ENCODE measurements at regions not wholly inside any gene's neighbourhood (a gene's known extent, or its start where the extent isn't known, plus 50 kb on each side); places are given as distances from the start of the nearest gene placed in this dataset.
"Not testable (repeated sequence)": the region's sequence is repeated elsewhere in the genome, so short reads cannot be mapped to it uniquely, and the experiment has no call there.

DNA sequence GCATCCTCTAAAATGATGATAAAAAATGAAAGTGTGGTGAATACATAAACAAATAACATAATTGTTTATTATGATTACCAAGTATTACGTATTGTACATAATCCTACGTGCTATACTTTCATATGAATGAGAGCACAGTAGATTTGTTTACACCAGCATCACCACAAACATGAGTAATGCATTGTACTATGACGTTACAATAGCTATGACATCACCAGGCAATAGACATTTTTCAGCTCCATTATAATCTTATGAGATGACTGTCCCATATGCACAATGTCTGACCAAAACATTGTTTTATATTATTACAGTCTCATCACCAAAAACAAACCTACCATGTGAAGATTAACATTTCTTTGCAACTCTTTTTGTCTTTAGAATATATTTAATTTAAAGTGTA, 225.7 kb upstream of the TENT5A start:
- no peak for DNase-seq (ENCODE audit: low read depth in 3 of 3, low spot score in 2 of 3)

DNA sequence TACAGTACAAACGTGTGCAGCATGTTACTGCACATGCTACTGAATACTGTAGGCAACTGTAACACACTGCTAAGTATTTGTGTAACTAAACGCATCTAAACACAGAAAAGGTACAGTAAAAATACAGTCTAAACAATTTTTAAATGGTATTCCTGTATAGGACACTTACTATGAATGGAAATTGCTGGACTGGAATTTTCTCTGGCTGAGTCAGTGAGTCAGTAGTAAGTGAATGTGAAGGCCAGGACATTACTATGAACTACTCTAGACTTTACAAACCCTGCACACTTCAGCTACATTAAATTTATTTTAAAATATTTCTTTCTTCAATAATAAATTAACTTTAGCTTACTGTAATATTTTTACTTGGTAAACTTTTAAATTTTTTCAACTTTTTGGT, 225.0 kb upstream of the TENT5A start:
- no peak for DNase-seq (ENCODE audit: low read depth in 3 of 3, low spot score in 2 of 3)

DNA sequence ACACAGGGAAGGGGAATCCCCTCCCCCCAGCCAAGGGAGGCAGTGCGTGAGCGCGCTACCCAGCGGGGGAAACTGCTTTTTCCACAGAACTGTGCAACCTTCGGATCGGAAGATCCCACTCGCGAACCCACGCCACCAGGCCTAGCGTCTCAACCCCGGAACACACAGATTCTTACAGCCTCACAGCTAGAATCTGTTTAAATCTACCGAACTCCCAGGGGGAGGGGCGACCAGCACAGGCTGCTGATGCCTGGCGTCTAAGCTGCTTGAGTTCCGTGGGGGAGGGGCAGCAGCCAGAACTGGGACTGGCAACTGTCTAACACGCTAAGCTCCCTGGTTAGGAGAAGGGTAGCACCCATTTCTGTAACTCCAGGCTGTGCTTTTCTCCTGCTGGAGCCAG, 217.3 kb upstream of the TENT5A start:
- DNase-seq (ENCODE audit: low read depth in 3 of 3, low spot score in 2 of 3) = no peak

DNA sequence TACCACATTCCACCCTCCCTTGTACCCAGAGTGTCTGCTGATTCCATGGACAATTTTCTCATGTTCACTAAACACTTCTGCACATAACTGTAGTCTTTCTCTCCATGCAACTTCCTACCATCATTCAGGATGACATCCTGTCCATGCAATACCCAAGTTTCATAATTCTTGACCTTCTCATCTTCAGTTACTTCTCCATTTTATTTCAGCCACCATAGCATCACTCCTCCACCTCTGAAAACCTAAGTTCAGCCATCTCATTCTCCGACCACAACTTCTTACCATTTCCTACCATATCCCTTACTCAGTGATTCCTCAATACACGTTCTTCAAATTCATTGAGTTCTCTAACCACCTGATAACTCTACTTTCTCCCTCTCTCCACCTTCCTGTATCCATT, 216.5 kb upstream of the TENT5A start:
- DNase-seq (ENCODE audit: low read depth in 3 of 3, low spot score in 2 of 3) = no peak

DNA sequence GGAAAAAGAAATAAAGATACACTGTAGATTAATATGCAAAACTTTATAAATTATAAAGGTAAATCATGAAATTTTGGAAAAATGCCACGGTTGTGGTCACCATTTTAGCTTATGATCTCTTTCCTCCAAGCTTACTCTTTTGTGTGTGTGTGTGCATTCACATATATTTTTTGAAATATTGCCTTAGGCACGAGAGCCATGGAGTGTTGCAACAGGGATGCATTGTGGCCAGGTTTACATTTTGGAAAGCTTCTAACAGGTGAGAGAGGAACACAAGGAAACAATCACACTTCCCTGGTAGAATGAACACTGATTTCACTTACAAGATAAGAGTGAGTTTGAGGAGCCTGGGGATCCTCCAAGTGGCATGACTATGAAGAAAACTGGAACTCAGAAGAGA, 214.5 kb upstream of the TENT5A start:
- DNase-seq (ENCODE audit: low read depth in 3 of 3, low spot score in 2 of 3) = no peak

DNA sequence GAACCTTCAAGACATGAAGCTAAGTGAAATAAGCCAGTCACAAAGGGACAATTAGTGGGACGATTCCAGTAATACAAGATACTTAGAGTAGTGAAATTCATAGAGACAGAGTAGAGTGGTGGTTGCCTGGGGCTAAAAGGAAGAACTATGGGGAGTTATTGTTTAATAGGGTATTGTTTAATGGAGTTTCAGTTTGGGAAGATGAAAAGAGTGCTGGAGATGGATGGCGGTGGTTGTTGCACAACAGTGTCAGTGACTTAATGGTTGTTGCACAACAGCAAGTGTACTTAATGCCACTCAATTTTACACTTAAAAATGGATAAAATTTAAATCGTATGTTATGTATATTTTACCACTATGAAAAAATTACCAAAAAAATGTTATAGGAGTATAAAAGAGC, 209.7 kb upstream of the TENT5A start:
- DNase-seq (ENCODE audit: low read depth in 3 of 3, low spot score in 2 of 3) = no peak

DNA sequence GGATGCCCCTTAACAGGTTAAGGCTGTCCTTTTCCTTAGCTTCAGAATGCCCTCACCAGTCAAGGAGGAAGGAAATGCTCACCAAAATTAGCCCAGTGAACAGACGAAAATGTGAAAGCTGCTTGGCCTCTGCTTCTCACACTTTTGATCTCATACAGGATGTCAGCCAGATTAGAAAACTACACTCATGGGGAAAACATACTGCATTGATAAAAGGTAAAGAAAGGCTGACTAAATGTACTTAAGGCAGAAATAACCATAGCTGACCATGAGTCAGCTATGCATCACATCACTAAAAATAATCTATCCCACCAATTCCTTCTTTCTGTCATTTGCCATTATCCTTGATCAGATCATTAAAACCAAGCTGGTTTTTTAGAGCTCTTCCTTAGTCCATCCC, 198.4 kb upstream of the TENT5A start:
- DNase-seq (ENCODE audit: low read depth in 3 of 3, low spot score in 2 of 3) = no peak

DNA sequence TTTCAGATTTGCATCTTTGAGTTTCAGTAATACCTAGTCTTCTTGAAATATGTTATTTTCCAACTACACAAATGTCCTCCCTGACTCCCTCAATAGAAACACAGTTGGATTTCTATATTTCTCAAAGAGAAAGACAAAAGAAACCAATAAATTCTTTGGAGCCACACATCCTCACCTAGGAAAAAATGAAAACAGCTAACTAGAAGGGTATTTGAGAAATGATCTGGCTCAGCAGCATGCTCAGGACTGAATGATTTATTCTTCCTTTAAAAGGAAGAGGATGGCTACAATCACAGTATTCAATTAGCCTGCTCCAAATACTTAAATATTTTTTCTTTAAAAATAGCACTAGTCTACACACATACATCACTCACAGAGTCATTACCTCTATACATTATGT, 196.4 kb upstream of the TENT5A start:
- DNase-seq (ENCODE audit: low read depth in 3 of 3, low spot score in 2 of 3) = no peak

DNA sequence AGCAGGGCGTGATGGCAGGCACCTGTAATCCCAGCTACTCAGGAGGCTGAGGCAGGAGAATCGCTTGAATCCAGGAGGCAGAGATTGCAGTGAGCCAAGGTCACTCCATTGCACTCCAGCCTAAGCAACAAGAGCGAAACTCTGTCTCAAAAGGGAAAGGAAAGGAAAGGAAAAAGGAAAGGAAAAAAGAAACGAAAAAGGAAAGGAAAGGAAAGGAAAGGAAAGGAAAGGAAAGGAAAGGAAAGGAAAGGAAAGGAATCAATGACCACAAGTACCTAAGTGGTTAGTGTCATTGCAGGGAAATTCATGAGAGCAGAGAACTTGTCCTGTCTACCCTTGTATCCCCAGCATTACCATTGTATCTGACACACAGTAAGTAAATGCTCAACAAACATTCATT, 195.7 kb upstream of the TENT5A start:
- not testable (repeated sequence) for DNase-seq (ENCODE audit: low read depth in 3 of 3, low spot score in 2 of 3)

DNA sequence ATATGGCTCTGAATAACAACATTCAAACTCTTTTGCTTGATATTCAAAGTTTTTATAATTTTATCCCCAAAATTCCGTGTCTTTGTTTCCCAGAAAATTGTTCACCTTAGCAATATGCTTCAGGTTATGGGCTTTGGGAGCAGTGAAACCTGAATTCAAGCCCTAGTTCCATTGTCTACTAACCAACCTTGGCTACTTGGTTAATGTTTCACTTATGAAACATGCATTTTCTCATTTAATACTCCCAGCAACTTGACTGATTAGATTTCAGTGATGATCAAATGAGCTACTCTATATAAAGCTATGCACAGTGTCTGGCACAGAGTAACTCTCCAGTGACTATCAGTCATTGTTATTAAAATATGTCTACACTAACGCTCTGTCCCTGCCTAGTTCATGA, 192.2 kb upstream of the TENT5A start:
- DNase-seq (ENCODE audit: low read depth in 3 of 3, low spot score in 2 of 3) = no peak

DNA sequence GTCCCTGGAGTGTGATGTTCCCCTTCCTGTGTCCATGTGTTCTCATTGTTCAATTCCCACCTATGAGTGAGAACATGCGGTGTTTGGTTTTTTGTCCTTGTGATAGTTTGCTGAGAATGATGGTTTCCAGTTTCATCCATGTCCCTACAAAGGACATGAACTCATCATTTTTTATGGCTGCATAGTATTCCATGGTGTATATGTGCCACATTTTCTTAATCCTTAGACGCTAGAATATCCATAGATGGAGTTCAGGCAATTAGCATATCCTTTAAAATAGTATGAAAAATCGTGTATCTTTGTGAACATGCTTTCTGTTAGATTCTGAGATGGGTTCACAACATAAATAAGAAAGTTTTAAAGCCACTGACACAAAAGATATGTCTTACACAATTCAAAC, 190.4 kb upstream of the TENT5A start:
- not testable (repeated sequence) for DNase-seq (ENCODE audit: low read depth in 3 of 3, low spot score in 2 of 3)

DNA sequence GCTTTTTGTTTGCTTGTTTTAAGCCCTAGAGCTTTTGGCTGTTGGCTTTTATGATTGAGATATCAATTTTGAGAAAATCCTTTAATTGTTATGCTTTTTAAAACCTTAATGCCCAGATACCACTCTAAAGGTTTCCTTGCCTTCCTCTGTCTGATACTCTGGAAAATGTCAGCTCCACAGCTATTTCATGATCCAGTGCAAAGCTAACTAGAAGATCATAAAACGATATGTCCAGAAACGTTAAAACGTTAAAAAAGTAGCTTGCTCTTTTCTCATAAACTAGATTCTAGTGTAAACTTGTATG, 189.5 kb upstream of the TENT5A start:
- DNase-seq (ENCODE audit: low read depth in 3 of 3, low spot score in 2 of 3) = no peak

DNA sequence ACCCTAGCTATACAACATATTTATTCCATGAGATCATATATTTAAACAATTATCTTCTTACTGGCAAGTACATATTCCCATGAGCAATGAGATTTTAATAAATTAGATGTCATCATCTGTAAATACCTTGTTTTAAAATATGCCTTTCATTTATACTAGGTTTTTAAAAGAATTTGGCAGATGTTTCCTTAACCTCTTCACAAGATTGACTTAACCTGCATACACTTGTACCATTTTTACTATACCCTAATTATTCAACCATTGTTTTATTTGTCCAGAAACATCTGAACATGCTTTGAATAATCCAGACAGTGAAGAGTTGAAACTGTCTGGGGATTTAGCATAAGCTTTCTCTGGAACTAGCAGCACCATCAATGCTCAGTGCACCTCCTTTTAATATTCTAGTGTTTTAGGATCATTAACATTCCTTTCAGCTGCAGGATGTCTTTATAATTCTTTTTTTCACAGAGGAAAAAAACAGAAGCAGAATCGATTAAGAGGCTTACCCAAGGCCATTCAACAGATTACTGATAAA, 188.0 kb upstream of the TENT5A start:
- no peak for DNase-seq (ENCODE audit: low read depth in 3 of 3, low spot score in 2 of 3)

DNA sequence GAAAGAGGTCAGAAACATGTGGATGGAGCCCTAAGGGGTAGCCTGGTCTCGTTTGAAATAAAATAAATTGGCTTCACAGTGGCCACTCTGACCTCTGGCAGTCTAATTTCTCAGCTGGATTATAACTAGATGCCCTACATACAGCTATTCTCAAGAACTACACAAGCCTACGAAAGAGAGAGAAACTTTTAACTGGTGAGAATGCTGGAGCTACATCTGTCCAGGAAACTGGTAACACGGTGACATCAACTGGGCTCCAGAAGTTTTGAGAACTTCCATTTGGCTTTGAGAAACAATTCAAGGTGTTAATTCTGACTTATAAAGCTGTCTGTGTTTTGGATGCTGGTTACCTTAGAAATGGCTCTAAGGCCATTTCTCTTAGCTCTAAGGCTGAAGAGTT, 187.3 kb upstream of the TENT5A start:
- DNase-seq (ENCODE audit: low read depth in 3 of 3, low spot score in 2 of 3) = no peak

DNA sequence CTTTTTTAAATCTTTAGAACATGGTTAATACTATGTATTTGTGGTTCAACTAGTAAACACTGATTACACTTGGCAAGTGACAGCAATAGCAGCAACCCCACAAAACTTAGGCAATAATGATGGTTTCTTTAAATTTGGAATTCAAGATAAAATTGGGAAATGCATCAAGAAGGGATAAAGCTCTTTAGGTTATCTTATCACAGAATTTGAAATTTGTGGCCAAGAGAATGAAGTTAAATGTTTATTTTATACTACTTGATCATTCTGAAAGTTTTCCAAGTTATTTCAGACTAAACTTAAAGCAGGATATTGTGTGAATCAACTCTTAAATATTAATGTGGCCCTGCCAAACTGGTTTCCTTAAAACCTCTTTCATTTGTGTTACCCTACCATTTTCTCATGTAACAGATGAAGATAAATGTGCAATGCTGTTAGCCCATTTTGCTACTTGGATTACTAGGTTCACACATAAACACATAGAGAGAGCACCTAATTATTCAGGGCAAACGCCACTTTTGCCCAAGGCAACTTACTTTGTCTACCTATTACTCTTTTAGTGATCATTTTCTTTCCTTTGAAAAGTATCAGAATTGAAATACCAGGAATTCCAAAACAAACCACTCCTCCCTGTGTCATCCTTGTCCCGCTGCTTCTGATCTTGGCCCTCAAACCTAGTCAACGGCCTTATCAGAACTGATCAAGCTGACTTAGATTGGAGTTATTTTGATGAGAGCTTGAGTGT, 186.7 kb upstream of the TENT5A start:
- DNase-seq (ENCODE audit: low read depth in 3 of 3, low spot score in 2 of 3) = no peak

DNA sequence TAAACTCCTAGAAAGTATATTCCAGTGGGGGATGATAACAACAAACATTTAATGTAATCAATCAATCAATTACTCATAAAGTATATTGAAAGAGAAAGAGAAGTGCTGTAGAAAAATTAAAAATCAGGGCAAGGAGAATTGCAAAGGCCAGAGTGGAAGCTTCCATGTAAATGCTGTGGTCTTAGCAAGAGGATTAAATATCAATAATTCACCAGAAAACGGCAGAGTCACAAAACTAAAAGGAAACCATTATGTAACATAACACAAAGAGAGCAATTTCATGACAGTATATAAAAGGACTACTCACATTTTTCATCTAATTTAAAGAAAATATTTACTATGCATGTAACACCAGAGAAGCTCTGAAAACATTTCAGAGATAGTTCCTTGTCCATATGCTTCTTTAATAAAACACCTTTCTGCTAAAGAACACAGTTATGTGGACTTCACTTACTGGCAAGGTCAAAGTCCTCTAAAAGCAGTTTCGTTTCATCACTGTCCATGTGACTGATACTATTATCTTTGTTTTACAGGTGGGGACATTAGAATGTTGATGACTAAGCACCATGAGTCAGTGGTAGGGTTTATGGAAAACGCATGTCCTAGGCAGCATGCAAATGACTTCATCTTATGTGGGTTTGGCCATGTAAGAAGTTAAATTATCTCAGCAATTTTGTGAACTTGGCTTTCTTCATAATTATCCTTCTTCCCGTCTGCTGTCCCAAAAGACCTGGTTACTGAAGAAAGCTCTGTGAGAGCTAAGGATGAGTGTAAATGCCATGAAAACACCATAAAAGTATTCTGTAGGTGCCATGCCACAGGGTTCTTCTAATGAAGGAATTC, 185.8 kb upstream of the TENT5A start:
- DNase-seq (ENCODE audit: low read depth in 3 of 3, low spot score in 2 of 3) = no peak

DNA sequence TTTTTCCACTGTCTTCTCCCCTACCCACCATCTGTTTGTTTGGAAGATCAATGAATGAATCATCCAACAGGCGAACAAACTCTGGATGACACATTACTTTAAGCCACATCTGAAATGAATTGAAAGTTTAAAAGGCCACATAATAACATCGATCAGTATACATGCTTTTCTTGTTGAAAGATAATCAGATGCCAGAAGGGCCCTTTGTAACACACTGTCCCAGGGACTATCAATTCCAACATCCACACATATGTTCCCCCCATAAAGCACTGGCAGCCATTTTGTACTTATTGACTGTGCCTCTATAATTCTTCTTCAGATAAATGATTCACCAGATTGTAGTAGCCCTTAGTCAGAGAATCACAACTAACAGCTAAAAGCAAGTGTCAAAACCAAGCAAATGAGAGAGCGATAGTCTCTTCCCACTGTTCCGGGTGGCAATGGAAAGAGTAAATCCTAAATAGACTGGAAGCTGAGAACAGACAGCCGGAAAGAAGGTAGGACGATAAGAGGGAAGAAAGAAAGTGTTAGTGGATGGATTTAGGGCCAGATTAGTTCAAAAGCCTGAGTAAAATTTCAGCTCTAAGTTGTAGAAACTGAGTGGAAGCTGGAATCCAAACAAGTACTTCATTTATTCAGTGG, 184.9 kb upstream of the TENT5A start:
- no peak for DNase-seq (ENCODE audit: low read depth in 3 of 3, low spot score in 2 of 3)

DNA sequence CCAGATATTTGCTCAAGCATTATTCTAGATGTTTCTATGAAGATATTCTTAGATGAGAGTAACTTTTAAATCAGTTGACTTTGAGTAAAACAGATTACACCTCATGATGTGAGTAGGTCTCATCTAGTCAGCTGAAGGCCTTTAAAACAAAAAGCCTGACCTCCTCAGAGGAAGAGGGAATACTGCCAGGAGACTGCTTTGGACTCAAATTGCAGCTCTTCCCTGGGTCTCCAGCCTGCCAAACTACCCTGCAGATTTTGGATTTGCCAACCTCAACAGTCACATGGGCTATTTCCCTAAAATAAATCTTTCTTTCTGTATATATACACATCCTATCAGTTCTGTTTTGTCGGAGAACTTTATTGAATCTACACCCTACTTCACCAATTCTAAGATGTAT, 182.5 kb upstream of the TENT5A start:
- DNase-seq (ENCODE audit: low read depth in 3 of 3, low spot score in 2 of 3) = no peak

DNA sequence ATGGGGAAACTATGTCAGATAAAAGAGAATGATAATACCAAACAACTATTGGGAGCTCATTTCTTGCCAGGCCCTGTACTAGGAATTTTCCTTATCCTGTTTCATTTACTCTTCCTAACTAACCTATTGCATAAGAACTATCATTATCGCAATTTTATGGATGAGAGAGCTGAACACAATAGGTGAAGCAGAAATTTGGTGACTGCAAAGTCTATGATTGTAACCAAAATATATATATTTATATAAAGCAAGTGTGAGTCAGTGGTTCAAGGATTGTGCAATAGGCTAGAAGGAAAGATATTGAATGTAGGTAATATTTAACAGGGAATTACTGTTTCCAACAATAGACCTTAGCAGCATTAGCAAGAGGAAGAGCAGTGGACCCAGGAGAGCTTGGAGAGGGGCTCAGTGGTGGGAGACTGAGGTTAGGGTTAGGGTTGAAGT, 181.1 kb upstream of the TENT5A start:
- DNase-seq (ENCODE audit: low read depth in 3 of 3, low spot score in 2 of 3) = no peak

DNA sequence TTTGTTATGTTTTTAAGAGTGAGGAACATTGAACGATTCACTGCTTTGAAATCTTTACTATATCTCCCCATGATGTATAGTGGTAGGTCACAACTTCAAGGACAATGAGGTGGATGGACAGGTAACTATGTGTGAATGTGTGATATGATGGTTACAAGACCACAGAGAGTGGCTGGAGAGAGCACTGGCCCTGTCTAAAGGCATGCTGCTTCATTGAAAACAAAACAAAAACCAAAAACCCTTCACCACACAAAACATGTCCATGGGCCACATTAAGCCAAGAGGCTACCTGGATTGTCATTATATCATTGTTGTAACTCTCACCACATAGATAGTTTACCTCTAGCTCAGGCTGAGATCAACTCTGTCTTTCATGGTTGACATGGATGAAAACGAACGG, 180.6 kb upstream of the TENT5A start:
- no peak for DNase-seq (ENCODE audit: low read depth in 3 of 3, low spot score in 2 of 3)

DNA sequence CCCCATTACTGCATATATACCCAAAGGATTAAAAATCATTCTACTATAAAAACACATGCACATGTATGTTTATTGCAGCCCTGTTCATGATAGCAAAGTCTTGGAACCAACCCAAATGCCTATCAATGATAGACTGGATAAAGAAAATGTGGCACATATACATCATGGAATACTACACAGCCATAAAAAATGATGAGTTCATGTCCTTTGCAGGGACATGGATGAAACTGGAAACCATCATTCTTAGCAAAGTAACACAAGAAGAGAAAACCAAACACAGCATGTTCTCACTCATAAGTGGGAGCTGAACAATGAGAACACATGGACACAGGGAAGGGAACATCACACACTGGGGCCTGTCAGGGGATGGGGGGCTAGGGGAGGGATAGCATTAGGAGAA, 180.0 kb upstream of the TENT5A start:
- DNase-seq (ENCODE audit: low read depth in 3 of 3, low spot score in 2 of 3) = not testable (repeated sequence)

DNA sequence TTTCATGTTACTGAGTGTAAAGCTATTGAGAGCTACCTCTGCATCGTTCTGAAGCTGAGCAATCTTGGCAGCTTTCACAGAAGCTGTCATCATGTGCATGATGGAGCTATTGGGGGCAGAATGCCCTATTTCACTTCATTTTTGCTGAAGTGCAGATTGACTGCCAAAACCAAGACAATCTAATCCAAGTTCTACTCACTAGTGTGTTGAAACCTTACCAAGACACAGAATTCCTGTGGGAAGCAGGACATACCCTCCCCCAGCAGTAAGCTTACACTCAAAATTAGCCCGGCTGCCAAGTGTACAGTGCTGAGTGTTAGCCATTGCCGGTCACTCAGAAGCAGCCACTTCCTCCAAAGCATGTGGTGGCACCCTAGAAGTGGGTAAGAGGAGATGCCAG, 177.3 kb upstream of the TENT5A start:
- DNase-seq (ENCODE audit: low read depth in 3 of 3, low spot score in 2 of 3) = no peak

All from right renal cortex interstitium (tissue), 3 donors.